Stimulated activated CD4-positive, alpha-beta T cell treated with anti-CD3 and anti-CD28 coated beads, Interleukin-4, amount 100 ng/mL, for 4 hours (primary cell): ENCODE measurements at regions not wholly inside any gene's neighbourhood (a gene's known extent, or its start where the extent isn't known, plus 50 kb on each side); places are given as distances from the start of the nearest gene placed in this dataset.

Experiments
- DNase-seq, 2 experiments: peaks; one replicate each; pipeline ENCODE4 v3.0.0-alpha.2; 2020

- DNase-seq = no peak
Measured at GRCh38 chr13:105084931-105085330, 1450.5 kb downstream of the EFNB2 start.

GRCh38 chr13:105083992-105084391 lies 1451.5 kb downstream of the EFNB2 start:
- no peak for DNase-seq

GRCh38 chr13:105074755-105075154 lies 1460.7 kb downstream of the EFNB2 start:
- DNase-seq = no peak

GRCh38 chr13:105073041-105073440 lies 1462.4 kb downstream of the EFNB2 start:
- DNase-seq = no peak

GRCh38 chr13:105070452-105070851 lies 1465.0 kb downstream of the EFNB2 start:
- no peak for DNase-seq

GRCh38 chr13:105069106-105069505 lies 1466.4 kb downstream of the EFNB2 start:
- DNase-seq = no peak

GRCh38 chr13:105063676-105064075 lies 1471.8 kb downstream of the EFNB2 start:
- no peak for DNase-seq

- DNase-seq = no peak
Measured at GRCh38 chr13:105059786-105060185, 1475.7 kb downstream of the EFNB2 start.

- no peak for DNase-seq
Measured at GRCh38 chr13:105058517-105058916, 1476.9 kb downstream of the EFNB2 start.

GRCh38 chr13:105052711-105053110 lies 1482.8 kb downstream of the EFNB2 start:
- no peak for DNase-seq

GRCh38 chr13:105050686-105051085 lies 1484.8 kb downstream of the EFNB2 start:
- DNase-seq = no peak

GRCh38 chr13:105048677-105049076 lies 1486.8 kb downstream of the EFNB2 start:
- DNase-seq = no peak

- no peak for DNase-seq
Measured at GRCh38 chr13:105047676-105048295, 1487.7 kb downstream of the EFNB2 start.

GRCh38 chr13:105037110-105037509 lies 1498.4 kb downstream of the EFNB2 start:
- DNase-seq = no peak

GRCh38 chr13:105035092-105035491 lies 1500.4 kb downstream of the EFNB2 start:
- no peak for DNase-seq

GRCh38 chr13:105033999-105034398 lies 1501.5 kb downstream of the EFNB2 start:
- no peak for DNase-seq

- no peak for DNase-seq
Measured at GRCh38 chr13:105031306-105031705, 1504.2 kb downstream of the EFNB2 start.

GRCh38 chr13:105030851-105031250 lies 1504.6 kb downstream of the EFNB2 start:
- DNase-seq = no peak

GRCh38 chr13:105019073-105019472 lies 1516.4 kb downstream of the EFNB2 start:
- DNase-seq = no peak

GRCh38 chr13:105016266-105016665 lies 1519.2 kb downstream of the EFNB2 start:
- no peak for DNase-seq

- no peak for DNase-seq
Measured at GRCh38 chr13:105008604-105009003, 1526.9 kb downstream of the EFNB2 start.

- no peak for DNase-seq
Measured at GRCh38 chr13:105007166-105007808, 1528.2 kb downstream of the EFNB2 start.

GRCh38 chr13:104996022-104996421 lies 1539.4 kb downstream of the EFNB2 start:
- DNase-seq = no peak

- no peak for DNase-seq
Measured at GRCh38 chr13:104993708-104994107, 1541.8 kb downstream of the EFNB2 start.

GRCh38 chr13:104987621-104988020 lies 1547.8 kb downstream of the EFNB2 start:
- DNase-seq = no peak
